Ascending aorta (tissue), 2 donors: ENCODE measurements at regions not wholly inside any gene's neighbourhood (a gene's known extent, or its start where the extent isn't known, plus 50 kb on each side); places are given as distances from the start of the nearest gene placed in this dataset.
"Not testable (repeated sequence)": the region's sequence is repeated elsewhere in the genome, so short reads cannot be mapped to it uniquely, and the experiment has no call there.

Experiments used
- DNase-seq, 2 donors: peaks; one replicate each; pipeline ENCODE4 v3.0.0-alpha.2; 2019; ENCODE audit warnings: low spot score in 2 of 2
- H3K27ac ChIP-seq, 2 donors: fragments of 200-600 bp; sonication (generic); one replicate each; pipeline ENCODE4 v1.5.1; 2016 to 2017; ENCODE audit warnings: mild to moderate bottlenecking in 1 of 2
- H3K27me3 ChIP-seq: fragments of 200-600 bp; sonication (generic); one replicate; pipeline ENCODE4 v1.5.1; 2017
- H3K36me3 ChIP-seq, 2 donors: fragments of 200-600 bp; sonication (generic); one replicate each; pipeline ENCODE4 v1.5.1; 2016
- H3K4me1 ChIP-seq, 2 donors: fragments of 200-600 bp; sonication (generic); one replicate each; pipeline ENCODE4 v1.5.1; 2016 to 2017; ENCODE audit warnings: mild to moderate bottlenecking in 1 of 2
- H3K4me3 ChIP-seq, 2 donors: fragments of 200-600 bp; sonication (generic); one replicate each; pipeline ENCODE4 v1.5.1; 2016 to 2017; ENCODE audit warnings: mild to moderate bottlenecking in 1 of 2
- H3K9me3 ChIP-seq, 2 donors: fragments of 200-600 bp; sonication (generic); one replicate each; pipeline ENCODE4 v1.5.1; 2016
- intact Hi-C: fragments of 100-400 bp; cut with DNase I; formaldehyde crosslinking; loops from one replicate; pipeline ENCODE4 v1.15.1; 2023
- TF ChIP-seq, protein P1 (sequence below), 3 experiments: fragments of 200-600 bp in 2 of 3; fragments of 450-650 bp in 1 of 3; sonication (generic) in 2 of 3; IDR thresholded peaks; one replicate each; pipeline ENCODE4 v1.5.1; 2016 to 2019; ENCODE audit warnings: antibody characterized with exemption in 3 of 3, mild to moderate bottlenecking in 1 of 3, moderate library complexity in 1 of 3

GRCh38 chr11:19419021-19419750, 178.4 kb upstream of the E2F8 start:
- Histone ChIP-seq H3K4me1 (no peaks in the 10 kb centered on the region), H3K36me3 (no peaks in the 10 kb centered on the region), H3K4me3 (no peak overlapping the region), H3K27ac (no peak overlapping the region), H3K9me3 (no peaks in the 10 kb centered on the region), H3K27me3 (no peaks in the 10 kb centered on the region)
- TF ChIP-seq, protein P1, sequence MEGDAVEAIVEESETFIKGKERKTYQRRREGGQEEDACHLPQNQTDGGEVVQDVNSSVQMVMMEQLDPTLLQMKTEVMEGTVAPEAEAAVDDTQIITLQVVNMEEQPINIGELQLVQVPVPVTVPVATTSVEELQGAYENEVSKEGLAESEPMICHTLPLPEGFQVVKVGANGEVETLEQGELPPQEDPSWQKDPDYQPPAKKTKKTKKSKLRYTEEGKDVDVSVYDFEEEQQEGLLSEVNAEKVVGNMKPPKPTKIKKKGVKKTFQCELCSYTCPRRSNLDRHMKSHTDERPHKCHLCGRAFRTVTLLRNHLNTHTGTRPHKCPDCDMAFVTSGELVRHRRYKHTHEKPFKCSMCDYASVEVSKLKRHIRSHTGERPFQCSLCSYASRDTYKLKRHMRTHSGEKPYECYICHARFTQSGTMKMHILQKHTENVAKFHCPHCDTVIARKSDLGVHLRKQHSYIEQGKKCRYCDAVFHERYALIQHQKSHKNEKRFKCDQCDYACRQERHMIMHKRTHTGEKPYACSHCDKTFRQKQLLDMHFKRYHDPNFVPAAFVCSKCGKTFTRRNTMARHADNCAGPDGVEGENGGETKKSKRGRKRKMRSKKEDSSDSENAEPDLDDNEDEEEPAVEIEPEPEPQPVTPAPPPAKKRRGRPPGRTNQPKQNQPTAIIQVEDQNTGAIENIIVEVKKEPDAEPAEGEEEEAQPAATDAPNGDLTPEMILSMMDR (IDR thresholded peaks at IDR 0.05), result no peak
- intact Hi-C loops, result no loop called here
- DNase-seq, result no peak

- DNase-seq, result no peak
- no peaks in the 10 kb centered on the region for H3K9me3 ChIP-seq
- H3K36me3 ChIP-seq, result no peaks in the 10 kb centered on the region
- intact Hi-C loops, result no loop called here
- no peak overlapping the region for H3K4me3 ChIP-seq
- H3K27me3 ChIP-seq, result no peaks in the 10 kb centered on the region
- no peaks in the 10 kb centered on the region for H3K4me1 ChIP-seq
- no peak overlapping the region for H3K27ac ChIP-seq
- TF ChIP-seq, protein P1 (IDR thresholded peaks at IDR 0.05), result no peak
Observed at GRCh38 chr11:19418221-19418620, 177.5 kb upstream of the E2F8 start.

DNA sequence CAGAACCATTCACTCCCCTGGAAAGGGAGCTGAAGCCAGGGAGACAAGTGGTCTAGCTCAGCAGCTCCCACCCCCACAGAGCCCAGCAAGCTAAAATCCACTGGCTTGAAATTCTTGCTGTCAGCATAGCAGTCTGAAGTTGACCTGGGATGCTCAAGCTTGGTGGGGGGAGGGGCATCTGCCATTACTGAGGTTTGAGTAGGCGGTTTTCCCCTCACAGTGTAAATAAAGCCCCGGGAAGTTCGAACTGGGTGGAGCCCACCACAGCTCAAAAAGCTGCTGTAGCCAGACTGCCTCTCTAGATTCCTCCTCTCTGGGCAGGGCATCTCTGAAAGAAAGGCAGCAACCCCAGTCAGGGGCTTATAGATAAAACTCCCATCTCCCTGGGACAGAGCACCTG, 171.3 kb upstream of the E2F8 start:
- H3K36me3 ChIP-seq, intact Hi-C loops, H3K4me3 ChIP-seq, H3K9me3 ChIP-seq, H3K4me1 ChIP-seq, H3K27me3 ChIP-seq, DNase-seq, H3K27ac ChIP-seq: not testable (repeated sequence)

DNA sequence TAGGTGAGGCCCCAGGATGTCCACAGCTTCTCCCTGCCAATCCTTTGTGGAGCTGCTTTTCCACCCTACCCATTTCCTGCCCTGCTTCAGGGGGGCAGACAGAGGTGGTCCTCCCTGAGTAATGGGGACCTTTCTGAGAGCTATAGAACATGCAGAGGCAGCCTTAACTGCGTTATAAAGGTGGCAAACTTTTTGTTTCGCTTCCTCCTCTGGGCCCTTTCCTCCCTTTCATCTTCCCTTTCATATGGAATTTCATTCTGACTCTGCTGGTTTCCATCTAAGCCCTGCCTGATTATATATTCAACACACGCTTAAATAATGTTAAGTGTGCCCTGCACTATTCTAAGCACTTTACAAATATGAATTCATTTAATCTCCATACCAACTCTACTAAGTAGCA, 169.3 kb upstream of the E2F8 start:
- intact Hi-C loops, result no loop called here
- no peak overlapping the region for H3K4me3 ChIP-seq
- no peak for DNase-seq
- TF ChIP-seq, protein P1 (IDR thresholded peaks at IDR 0.05), result no peak
- no peak overlapping the region for H3K27ac ChIP-seq
- no peaks in the 10 kb centered on the region for H3K36me3 ChIP-seq
- no peaks in the 10 kb centered on the region for H3K9me3 ChIP-seq
- H3K4me1 ChIP-seq, result no peaks in the 10 kb centered on the region
- no peaks in the 10 kb centered on the region for H3K27me3 ChIP-seq

- Histone ChIP-seq H3K9me3 (no peaks in the 10 kb centered on the region), H3K4me3 (no peak overlapping the region), H3K27me3 (no peaks in the 10 kb centered on the region), H3K27ac (no peak overlapping the region), H3K4me1 (no peaks in the 10 kb centered on the region), H3K36me3 (no peaks in the 10 kb centered on the region)
- no peak for DNase-seq
- TF ChIP-seq, protein P1 (IDR thresholded peaks at IDR 0.05), result no peak
- intact Hi-C loops, result no loop called here
Observed at GRCh38 chr11:19409307-19409706, 168.6 kb upstream of the E2F8 start.

- no peaks in the 10 kb centered on the region for H3K9me3 ChIP-seq
- H3K4me1 ChIP-seq, result no peaks in the 10 kb centered on the region
- intact Hi-C loops, result no loop called here
- DNase-seq, result no peak
- TF ChIP-seq, protein P1 (IDR thresholded peaks at IDR 0.05), result no peak
- no peak overlapping the region for H3K27ac ChIP-seq
- H3K36me3 ChIP-seq, result no peaks in the 10 kb centered on the region
- no peak overlapping the region for H3K4me3 ChIP-seq
- no peaks in the 10 kb centered on the region for H3K27me3 ChIP-seq
Observed at GRCh38 chr11:19407677-19408270, 167.0 kb upstream of the E2F8 start.
